ENCODE measurements at regions not wholly inside any gene's neighbourhood (a gene's known extent, or its start where the extent isn't known, plus 50 kb on each side); places are given as distances from the start of the nearest gene placed in this dataset.

DNA sequence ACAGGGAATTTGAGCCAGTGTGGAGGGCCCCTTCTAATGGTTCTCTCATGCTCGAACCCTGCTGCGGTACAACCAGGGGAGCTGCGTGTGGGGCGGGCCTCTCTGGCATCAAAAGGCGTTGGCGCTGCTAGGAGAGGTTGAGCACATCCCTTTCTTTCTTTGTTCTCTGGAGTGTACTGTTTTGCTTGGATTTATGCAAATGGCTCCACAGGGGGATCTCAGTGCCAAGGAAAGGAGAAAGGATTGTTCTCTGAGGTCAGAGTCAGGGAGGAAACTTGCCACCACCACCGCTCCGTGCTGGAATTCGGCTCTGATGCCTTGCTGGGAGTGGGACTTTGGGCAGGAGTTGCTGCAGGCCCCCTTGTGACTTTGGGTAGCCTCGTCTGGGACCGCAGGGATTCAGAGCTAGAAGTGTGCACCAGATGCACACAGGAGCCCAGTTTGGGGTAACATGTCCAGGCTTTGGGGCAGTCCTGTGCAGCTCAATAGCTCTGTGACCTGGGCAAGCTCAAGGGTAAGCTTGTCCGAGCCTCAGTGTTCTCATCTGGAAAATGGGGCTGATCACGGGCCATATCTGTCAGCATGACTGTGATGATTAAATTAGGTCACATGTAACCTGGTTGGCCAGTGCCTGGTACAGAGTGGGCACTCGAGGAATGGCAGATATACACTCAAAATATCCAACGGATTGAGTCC lies 353.0 kb upstream of the EEF2KMT start:
- H3K9me3 Mint-ChIP-seq: no peaks in the 10 kb centered on the region

DNA sequence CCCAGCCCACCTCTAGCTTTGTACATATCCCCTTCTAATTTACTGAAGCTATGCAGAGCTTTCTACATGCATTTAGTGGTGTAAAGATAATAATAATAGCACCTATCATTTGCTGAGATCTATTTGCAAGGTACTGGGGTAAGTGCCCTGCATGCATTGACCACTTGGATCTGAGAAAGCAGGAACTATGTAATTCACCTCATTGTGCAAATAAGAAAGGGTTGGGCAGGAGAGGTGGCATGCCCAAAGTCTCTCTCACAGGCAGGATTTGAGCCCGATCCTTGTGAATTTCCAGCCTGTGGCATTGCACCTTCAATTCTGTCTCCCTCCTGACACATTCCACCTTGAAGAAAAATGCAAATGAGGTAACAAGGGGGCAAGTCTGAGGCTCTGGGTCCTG lies 352.3 kb upstream of the EEF2KMT start:
- Mint-ChIP-seq H3K36me3 (ENCODE audit: insufficient read depth) (no peaks in the 10 kb centered on the region), H3K9me3 (no peaks in the 10 kb centered on the region), H3K4me3 (no peak overlapping the region), H3K4me1 (ENCODE audit: low read depth) (no peaks in the 10 kb centered on the region), H3K27me3 (ENCODE audit: low read depth) (peaks cover 5% of the 10 kb centered on the region)
- ATAC-seq (no peak), DNase-seq (no peak)

More for the DNA sequence above, 353.0 kb upstream of the EEF2KMT start:
- no peak for ATAC-seq
- Mint-ChIP-seq H3K27me3 (ENCODE audit: low read depth) (peaks cover 5% of the 10 kb centered on the region), H3K4me3 (no peak overlapping the region), H3K4me1 (ENCODE audit: low read depth) (no peaks in the 10 kb centered on the region), H3K36me3 (ENCODE audit: insufficient read depth) (no peaks in the 10 kb centered on the region)
- no peak for DNase-seq

DNA sequence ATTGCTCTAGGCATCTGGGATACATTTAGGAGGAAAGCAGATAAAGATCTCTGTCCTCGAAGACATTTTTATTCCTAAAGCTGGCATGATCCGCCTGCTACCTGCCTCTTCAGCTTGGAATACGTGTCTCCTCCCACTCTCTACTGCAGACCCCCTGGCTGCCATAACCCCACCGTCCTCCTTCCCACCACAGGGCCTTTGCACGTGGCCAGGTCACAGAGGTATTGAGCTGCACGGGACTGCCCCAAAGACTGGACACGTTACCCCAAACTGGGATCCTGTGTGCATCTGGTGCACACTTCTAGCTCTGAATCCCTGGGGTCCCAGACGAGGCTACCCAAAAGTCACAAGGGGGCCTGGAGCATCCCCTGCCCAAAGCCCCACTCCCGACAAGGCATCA lies 351.2 kb upstream of the EEF2KMT start:
- no peaks in the 10 kb centered on the region for H3K36me3 Mint-ChIP-seq (ENCODE audit: insufficient read depth)
- H3K9me3 Mint-ChIP-seq: no peaks in the 10 kb centered on the region
- no peaks in the 10 kb centered on the region for H3K4me1 Mint-ChIP-seq (ENCODE audit: low read depth)
- no peak for ATAC-seq
- H3K27me3 Mint-ChIP-seq (ENCODE audit: low read depth): peaks cover 5% of the 10 kb centered on the region
- no peak overlapping the region for H3K4me3 Mint-ChIP-seq
- DNase-seq: no peak

DNA sequence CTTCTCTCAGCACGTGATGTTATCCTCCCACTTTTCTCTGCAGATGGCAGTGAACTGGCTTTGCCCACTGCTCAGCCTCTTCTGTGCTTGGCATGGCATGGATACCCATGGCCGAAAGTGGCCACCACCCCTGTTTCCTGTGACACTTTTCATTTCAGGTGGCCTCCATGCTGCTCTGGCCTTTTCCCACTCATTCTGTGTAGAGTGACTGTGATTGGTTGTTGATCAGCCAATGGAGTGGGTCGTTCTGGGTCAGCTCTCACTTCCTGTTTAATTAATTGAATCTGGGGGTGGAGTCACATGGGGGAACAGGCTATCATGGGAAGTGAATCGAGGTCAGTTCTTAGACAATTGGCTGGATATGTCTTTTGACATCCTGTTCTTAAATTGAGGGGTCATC lies 350.1 kb upstream of the EEF2KMT start:
- Mint-ChIP-seq H3K36me3 (ENCODE audit: insufficient read depth) (no peaks in the 10 kb centered on the region), H3K9me3 (no peaks in the 10 kb centered on the region), H3K4me3 (no peak overlapping the region), H3K4me1 (ENCODE audit: low read depth) (no peaks in the 10 kb centered on the region), H3K27me3 (ENCODE audit: low read depth) (peaks cover 5% of the 10 kb centered on the region)
- DNase-seq: no peak
- ATAC-seq: no peak

DNA sequence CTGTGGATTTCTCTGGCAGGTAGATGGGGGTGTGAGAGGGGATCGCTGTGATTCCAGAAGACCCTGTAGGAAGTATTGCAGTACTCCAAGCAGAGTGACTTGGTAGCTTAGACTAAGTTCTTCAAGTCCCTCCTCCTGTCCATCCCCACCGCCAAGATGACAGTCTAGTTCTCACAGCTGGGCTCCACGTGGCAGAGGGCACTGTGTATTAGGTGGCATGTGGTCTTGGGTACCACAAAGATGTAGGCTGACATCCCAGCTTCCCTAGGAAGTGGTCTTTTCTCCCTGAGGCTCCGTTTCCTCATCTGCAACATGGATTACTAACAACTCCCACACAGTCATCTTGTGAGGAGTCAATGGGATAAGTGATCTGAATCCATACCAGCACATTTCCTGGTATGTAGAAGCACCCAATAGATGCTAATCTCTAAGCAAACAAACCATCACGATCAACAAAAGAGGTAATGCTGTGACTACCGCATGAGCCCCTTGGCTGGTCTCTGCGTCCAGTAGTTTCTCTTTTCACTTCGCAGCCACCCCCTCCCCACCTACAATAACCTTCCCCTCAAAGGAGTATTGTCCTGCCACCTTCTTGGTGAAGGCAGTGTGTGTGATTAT lies 349.1 kb upstream of the EEF2KMT start:
- no peak for ATAC-seq
- H3K4me3 Mint-ChIP-seq: no peak overlapping the region
- no peak for DNase-seq

DNA sequence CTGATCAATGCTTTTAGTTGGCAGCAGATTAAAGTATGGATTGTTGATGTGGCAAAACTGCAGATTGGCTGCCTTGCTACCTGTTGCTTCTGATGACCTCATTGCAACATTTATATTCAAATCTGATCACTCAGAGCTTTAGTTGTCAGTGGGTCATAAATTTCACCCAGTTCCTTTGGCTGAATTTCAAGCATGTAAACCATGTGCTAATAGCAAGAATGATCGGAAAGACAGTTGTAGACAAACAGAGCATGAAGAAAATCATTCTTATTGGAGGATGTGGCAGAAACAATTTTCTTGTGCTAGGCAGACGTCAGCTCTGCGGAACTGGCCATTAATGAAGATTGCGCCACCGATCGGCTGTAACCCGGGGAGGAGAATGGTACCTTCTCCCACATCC lies 346.6 kb upstream of the EEF2KMT start:
- no peaks in the 10 kb centered on the region for H3K36me3 Mint-ChIP-seq (ENCODE audit: insufficient read depth)
- no peak overlapping the region for H3K4me3 Mint-ChIP-seq
- peaks cover 1% of the 10 kb centered on the region for H3K27me3 Mint-ChIP-seq (ENCODE audit: low read depth)
- DNase-seq: no peak
- peaks cover 7% of the 10 kb centered on the region for H3K9me3 Mint-ChIP-seq
- no peaks in the 10 kb centered on the region for H3K4me1 Mint-ChIP-seq (ENCODE audit: low read depth)
- no peak for ATAC-seq

More for the DNA sequence above, 349.1 kb upstream of the EEF2KMT start:
- Mint-ChIP-seq H3K36me3 (ENCODE audit: insufficient read depth) (no peaks in the 10 kb centered on the region), H3K4me1 (ENCODE audit: low read depth) (no peaks in the 10 kb centered on the region), H3K9me3 (no peaks in the 10 kb centered on the region), H3K27me3 (ENCODE audit: low read depth) (peaks cover 5% of the 10 kb centered on the region)

DNA sequence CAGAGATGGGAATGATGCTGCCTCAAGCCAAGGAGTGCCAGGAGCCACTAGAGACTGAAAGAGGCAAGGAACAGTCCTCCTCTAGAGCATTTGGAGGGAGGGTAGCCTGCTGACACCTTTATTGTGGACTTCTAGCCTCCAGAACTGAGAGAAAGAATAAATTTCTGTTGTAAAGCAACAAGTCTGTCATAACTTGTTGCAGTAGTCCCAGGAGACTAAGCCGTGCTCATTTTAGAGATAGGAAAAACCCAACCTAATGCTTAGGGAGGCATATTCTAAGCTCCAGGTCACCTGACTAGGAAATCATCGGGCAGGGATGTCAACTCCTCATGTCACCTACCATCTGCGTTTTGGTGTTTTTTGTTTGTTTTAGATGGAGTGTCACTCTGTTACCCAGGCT lies 345.4 kb upstream of the EEF2KMT start:
- Mint-ChIP-seq H3K4me3 (no peak overlapping the region), H3K4me1 (ENCODE audit: low read depth) (no peaks in the 10 kb centered on the region), H3K36me3 (ENCODE audit: insufficient read depth) (no peaks in the 10 kb centered on the region), H3K9me3 (peaks cover 13% of the 10 kb centered on the region), H3K27me3 (ENCODE audit: low read depth) (no peaks in the 10 kb centered on the region)
- DNase-seq (no peak), ATAC-seq (no peak)

DNA sequence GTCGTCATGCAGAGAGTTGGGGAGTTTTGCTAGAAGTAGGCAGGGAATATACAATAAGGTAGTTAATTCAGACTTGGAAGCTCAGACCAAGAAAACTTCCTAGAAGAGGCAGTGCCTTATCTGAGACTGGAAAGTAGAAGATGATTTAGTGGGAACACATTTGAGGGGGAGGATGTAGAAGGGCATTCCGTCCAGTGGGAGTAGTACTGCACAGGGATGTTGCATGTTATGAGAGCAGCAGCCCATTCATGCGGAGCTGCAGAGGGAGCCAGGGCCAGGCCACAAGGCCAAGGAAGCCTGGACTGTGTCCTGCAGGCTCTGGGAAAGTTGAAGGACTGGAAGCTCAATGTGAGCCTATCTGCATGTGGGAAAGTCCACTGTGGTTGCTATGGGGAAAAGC lies 344.5 kb upstream of the EEF2KMT start:
- Mint-ChIP-seq H3K4me3 (no peak overlapping the region), H3K4me1 (ENCODE audit: low read depth) (no peaks in the 10 kb centered on the region)
- no peak for ATAC-seq

DNA sequence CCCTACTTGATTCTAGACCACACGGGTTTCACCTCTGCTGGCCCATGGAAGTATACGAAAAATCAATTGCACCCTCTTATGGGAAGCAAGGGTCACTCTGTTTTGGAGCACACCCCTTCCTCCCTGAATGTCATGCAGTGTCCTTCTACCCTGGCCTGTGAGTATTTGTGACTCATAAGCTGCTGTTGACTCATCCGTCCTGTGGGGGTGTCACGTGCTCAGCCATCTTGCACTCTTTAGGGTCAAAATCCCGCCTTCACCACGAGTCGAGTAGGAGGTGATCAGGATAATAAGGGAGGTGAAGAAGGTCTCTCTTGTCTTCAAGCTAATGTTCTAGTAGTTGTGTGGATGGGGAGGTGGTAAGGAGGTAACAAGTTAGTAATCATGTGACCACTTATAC lies 341.0 kb upstream of the EEF2KMT start:
- H3K9me3 Mint-ChIP-seq: peaks cover 13% of the 10 kb centered on the region
- no peaks in the 10 kb centered on the region for H3K4me1 Mint-ChIP-seq (ENCODE audit: low read depth)
- DNase-seq (no peak), ATAC-seq (no peak)
- no peak overlapping the region for H3K4me3 Mint-ChIP-seq
- H3K27me3 Mint-ChIP-seq (ENCODE audit: low read depth): no peaks in the 10 kb centered on the region
- H3K36me3 Mint-ChIP-seq (ENCODE audit: insufficient read depth): no peaks in the 10 kb centered on the region

More for the DNA sequence above, 344.5 kb upstream of the EEF2KMT start:
- Mint-ChIP-seq H3K36me3 (ENCODE audit: insufficient read depth) (no peaks in the 10 kb centered on the region), H3K27me3 (ENCODE audit: low read depth) (no peaks in the 10 kb centered on the region), H3K9me3 (peaks cover 13% of the 10 kb centered on the region)
- no peak for DNase-seq

DNA sequence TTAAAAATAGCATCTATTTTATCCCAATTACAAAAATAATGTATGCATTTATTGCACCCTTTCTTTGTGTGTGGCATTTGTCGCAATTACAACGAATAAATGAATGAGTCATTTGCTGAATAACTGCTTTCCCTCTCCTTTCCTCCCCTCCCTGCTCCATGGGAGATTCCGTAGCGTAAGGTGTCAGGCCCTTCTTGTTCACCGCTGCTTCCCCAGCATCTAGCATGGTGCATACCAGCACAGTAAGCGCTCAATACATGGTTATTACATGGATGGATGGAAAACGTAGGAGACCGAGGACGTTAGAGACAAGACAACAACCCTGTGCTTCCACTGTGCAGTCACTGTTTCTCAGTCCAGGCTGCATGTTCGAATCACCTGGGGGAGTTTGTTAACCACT lies 336.0 kb upstream of the EEF2KMT start:
- no peaks in the 10 kb centered on the region for H3K9me3 Mint-ChIP-seq
- no peaks in the 10 kb centered on the region for H3K4me1 Mint-ChIP-seq (ENCODE audit: low read depth)
- H3K4me3 Mint-ChIP-seq: no peak overlapping the region
- H3K27me3 Mint-ChIP-seq (ENCODE audit: low read depth): peaks cover 2% of the 10 kb centered on the region
- ATAC-seq (no peak), DNase-seq (no peak)
- H3K36me3 Mint-ChIP-seq (ENCODE audit: insufficient read depth): no peaks in the 10 kb centered on the region

DNA sequence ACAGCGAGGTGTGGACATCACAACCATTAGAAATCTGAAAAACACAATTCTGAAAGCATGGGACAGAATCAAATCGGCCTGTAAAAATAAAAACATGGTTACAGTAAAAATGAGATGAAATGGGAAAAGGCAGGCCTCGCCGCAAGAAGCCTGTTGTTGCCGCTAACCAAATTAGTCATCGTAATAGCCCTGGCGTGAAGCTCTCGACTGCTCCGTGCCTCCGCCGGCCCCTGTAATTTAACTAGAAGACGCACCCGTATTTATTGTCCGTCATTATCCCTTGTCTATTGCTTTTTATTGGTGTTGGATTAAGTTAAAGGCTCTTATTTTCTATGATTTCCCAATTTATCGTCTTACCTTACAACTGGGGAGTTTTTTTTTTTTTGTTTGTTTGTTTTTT lies 334.6 kb upstream of the EEF2KMT start:
- Mint-ChIP-seq H3K4me3 (no peak overlapping the region), H3K9me3 (no peaks in the 10 kb centered on the region), H3K36me3 (ENCODE audit: insufficient read depth) (no peaks in the 10 kb centered on the region), H3K4me1 (ENCODE audit: low read depth) (no peaks in the 10 kb centered on the region), H3K27me3 (ENCODE audit: low read depth) (peaks cover 2% of the 10 kb centered on the region)
- no peak for ATAC-seq
- DNase-seq: no peak

DNA sequence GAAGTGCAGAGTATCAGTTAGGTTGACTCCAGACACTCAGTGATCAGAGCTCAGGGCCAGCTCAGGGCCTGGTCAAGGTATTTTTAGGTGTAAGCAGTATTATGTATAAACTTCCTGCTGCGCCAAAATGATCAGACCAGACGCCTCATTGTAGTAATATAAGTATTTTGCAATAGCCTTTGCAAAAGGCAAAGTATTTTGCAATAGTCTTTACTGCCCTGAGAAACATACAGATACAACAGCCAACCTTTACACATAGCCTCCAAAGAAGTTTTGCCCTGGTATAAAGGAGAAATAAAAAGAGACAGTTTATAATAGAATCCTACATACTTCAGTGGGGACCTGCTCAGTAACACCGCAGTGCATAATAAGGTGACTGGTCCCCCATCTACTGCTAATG lies 333.0 kb upstream of the EEF2KMT start:
- peaks cover 2% of the 10 kb centered on the region for H3K27me3 Mint-ChIP-seq (ENCODE audit: low read depth)
- DNase-seq (no peak), ATAC-seq (no peak)
- H3K9me3 Mint-ChIP-seq: no peaks in the 10 kb centered on the region
- no peaks in the 10 kb centered on the region for H3K36me3 Mint-ChIP-seq (ENCODE audit: insufficient read depth)
- H3K4me3 Mint-ChIP-seq: no peak overlapping the region
- H3K4me1 Mint-ChIP-seq (ENCODE audit: low read depth): no peaks in the 10 kb centered on the region

DNA sequence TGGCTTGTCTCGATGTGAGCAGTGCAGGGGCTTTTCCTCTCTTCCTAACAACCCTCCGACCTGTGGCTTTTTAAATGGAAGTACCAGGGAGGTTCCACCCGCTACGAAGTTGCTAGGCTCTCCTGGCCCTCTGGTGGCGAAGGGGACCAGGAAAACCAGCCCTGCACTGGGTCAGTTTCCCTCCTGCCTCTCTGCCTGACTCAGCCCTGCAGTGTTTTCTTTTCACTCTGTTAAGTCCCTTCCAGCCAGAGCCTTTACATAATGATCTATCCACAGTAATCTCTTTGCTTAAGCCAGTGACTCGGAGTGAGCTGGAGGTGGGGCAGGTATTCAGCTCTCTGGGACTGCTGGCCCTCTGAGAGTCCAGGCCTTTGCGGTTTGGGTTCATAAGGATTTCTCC lies 331.3 kb upstream of the EEF2KMT start:
- no peak for ATAC-seq
- no peaks in the 10 kb centered on the region for H3K9me3 Mint-ChIP-seq

DNA sequence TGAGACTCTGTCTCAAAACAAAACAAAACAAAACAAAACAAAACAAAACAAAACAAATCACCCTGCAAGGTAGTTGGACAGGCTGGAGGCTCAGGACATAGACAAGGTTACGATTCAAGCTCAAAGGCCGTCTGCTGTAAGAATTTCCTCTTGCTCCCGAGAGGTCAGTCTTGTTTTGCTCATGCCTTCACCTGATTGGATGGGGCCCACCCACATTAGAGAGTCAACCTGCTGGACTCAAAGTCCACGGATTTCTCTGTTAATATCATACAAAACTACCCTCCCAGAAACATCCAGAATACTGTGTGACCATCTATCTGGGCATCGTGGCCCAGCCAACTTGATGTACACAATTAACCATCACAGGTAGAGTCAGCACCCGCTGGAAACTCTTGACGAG lies 330.0 kb upstream of the EEF2KMT start:
- peaks cover 2% of the 10 kb centered on the region for H3K27me3 Mint-ChIP-seq (ENCODE audit: low read depth)
- no peak for DNase-seq

More for the DNA sequence above, 331.3 kb upstream of the EEF2KMT start:
- Mint-ChIP-seq H3K4me3 (no peak overlapping the region), H3K4me1 (ENCODE audit: low read depth) (no peaks in the 10 kb centered on the region), H3K36me3 (ENCODE audit: insufficient read depth) (no peaks in the 10 kb centered on the region), H3K27me3 (ENCODE audit: low read depth) (peaks cover 2% of the 10 kb centered on the region)
- no peak for DNase-seq

DNA sequence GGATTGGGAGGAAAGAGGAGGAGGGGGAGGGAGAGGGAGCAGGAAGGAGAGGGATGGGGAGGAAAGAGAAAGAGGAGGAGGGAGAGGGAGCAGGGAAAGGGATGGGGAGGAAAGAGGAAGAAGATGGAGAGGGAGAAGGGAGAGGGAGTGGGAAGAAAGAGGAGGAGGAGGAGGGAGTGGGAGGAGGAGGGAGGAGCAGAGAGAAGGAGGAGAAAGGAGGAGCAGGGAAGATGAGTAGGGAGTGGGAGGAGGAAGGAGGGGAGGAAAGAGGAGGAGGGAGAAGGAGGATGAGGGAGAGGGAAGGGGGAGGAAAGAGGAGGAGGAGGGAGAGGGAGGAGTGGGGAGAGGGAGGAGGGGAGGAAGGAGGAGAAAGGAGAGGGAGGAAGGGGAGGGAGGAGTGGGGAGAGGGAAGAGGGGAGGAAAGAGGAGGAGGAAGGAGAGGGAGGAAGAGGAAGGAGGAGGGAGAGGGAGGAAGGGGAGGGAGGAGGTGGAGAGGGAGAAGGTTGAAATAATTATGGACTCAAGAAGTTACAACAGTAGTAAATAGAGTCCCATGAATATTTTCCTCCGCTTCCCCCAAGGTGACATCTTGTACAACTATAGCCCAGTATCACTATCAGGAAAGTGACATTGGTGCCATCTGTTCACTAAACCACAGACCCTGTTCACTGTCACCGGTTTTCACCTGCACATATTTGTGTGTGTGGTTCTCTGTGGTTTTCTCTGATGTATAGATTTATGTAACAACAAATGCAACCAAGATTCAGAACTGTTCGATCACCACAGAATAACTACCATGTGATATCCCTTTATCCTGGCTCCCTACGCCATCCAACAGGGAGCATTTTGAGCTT lies 325.3 kb upstream of the EEF2KMT start:
- ATAC-seq (no peak), DNase-seq (no peak)
- no peaks in the 10 kb centered on the region for H3K4me1 Mint-ChIP-seq (ENCODE audit: low read depth)
- H3K27me3 Mint-ChIP-seq (ENCODE audit: low read depth): peaks cover 4% of the 10 kb centered on the region
- no peak overlapping the region for H3K4me3 Mint-ChIP-seq
- no peaks in the 10 kb centered on the region for H3K36me3 Mint-ChIP-seq (ENCODE audit: insufficient read depth)
- H3K9me3 Mint-ChIP-seq: no peaks in the 10 kb centered on the region

More for the DNA sequence above, 330.0 kb upstream of the EEF2KMT start:
- Mint-ChIP-seq H3K9me3 (no peaks in the 10 kb centered on the region), H3K36me3 (ENCODE audit: insufficient read depth) (no peaks in the 10 kb centered on the region), H3K4me1 (ENCODE audit: low read depth) (no peaks in the 10 kb centered on the region), H3K4me3 (no peak overlapping the region)
- no peak for ATAC-seq
